Stimulated activated CD4-positive, alpha-beta T cell treated with anti-CD3 and anti-CD28 coated beads, Interleukin-4, amount 100 ng/mL, for 48 hours (primary cell): ENCODE measurements at regions not wholly inside any gene's neighbourhood (a gene's known extent, or its start where the extent isn't known, plus 50 kb on each side); places are given as distances from the start of the nearest gene placed in this dataset.
A peak's percentile ranks its signal among the peaks of the same experiment; 100 is the strongest.

Source experiments
- DNase-seq, 2 donors: peaks; one replicate each; pipeline ENCODE4 v3.0.0-alpha.2; 2020; ENCODE audit warnings: low read depth in 2 of 2

GRCh38 chr22:22076361-22076760 is 93.8 kb upstream of the TOP3B start:
- DNase-seq = no peak

- no peak for DNase-seq
These were observed 93.0 kb upstream of the TOP3B start for GRCh38 chr22:22075382-22076163.

GRCh38 chr22:22074634-22075381 is 92.2 kb upstream of the TOP3B start:
- DNase-seq = no peak

GRCh38 chr22:22073769-22074561 is 91.4 kb upstream of the TOP3B start:
- no peak for DNase-seq

- DNase-seq = no peak
These were observed 89.7 kb upstream of the TOP3B start for GRCh38 chr22:22072169-22072836.

GRCh38 chr22:22071455-22071854 is 88.9 kb upstream of the TOP3B start:
- no peak for DNase-seq

- no peak for DNase-seq
These were observed 87.8 kb upstream of the TOP3B start for GRCh38 chr22:22070371-22070824.

- DNase-seq = no peak
These were observed 87.1 kb upstream of the TOP3B start for GRCh38 chr22:22069450-22070370.

- no peak for DNase-seq
These were observed 86.1 kb upstream of the TOP3B start for GRCh38 chr22:22068657-22069056.

- DNase-seq = no peak
These were observed 85.4 kb upstream of the TOP3B start for GRCh38 chr22:22068025-22068424.

GRCh38 chr22:22067192-22067591 is 84.6 kb upstream of the TOP3B start:
- DNase-seq = no peak

- DNase-seq = no peak
These were observed 82.0 kb upstream of the TOP3B start for GRCh38 chr22:22064580-22064979.

- DNase-seq = no peak
These were observed 79.8 kb upstream of the TOP3B start for GRCh38 chr22:22062306-22062793.

GRCh38 chr22:22061085-22062077 is 78.8 kb upstream of the TOP3B start:
- no peak for DNase-seq

GRCh38 chr22:22060200-22061084 is 77.9 kb upstream of the TOP3B start:
- DNase-seq = peak; percentile 61 to 73

- no peak for DNase-seq
These were observed 76.9 kb upstream of the TOP3B start for GRCh38 chr22:22059291-22060002.

- no peak for DNase-seq
These were observed 76.2 kb upstream of the TOP3B start for GRCh38 chr22:22058633-22059290.
